Naive thymus-derived CD8-positive, alpha-beta T cell (primary cell): ENCODE measurements at regions not wholly inside any gene's neighbourhood (a gene's known extent, or its start where the extent isn't known, plus 50 kb on each side); places are given as distances from the start of the nearest gene placed in this dataset.

Experiments used
- ATAC-seq, 2 donors: fragments of 150-1000 bp; cut with Tn5 transposase in 1 of 2; sonication (Bioruptor Pico), chemical (Tn5 transposase) in 1 of 2; 1 replicate in 1 of 2; 2 replicates in 1 of 2; pipeline ENCODE4 v1.10.0; 2021; ENCODE audit warnings: mild to moderate bottlenecking in 2 of 2, moderate library complexity in 2 of 2
- POLR2A ChIA-PET: fragments of 350-600 bp; sonication (Branson Sonifier 250); formaldehyde crosslinking; loops from one replicate; lab custom pipeline; 2021; ENCODE audit warnings: antibody characterized with exemption; lab: Charles Lee
- DNase-seq, 10 donors: peaks; one replicate each; pipeline versions ENCODE4 v3.0.0 to v3.0.0-alpha.2; 2020 to 2022
- H3K27ac Mint-ChIP-seq, 10 donors: one replicate each; pipeline ENCODE4 v1.8.0; 2020 to 2022; ENCODE audit warnings: mild to moderate bottlenecking in 10 of 10, mixed read lengths in 10 of 10, moderate library complexity in 4 of 10, inconsistent platforms in 1 of 10
- H3K27me3 Mint-ChIP-seq, 5 donors: one replicate each; pipeline ENCODE4 v1.8.0; 2021 to 2022; ENCODE audit warnings: mixed read lengths in 5 of 5
- H3K36me3 Mint-ChIP-seq, 3 donors: one replicate each; pipeline ENCODE4 v1.8.0; 2020 to 2022; ENCODE audit warnings: mixed read lengths in 3 of 3, mild to moderate bottlenecking in 2 of 3, inconsistent platforms in 1 of 3
- H3K4me1 Mint-ChIP-seq, 4 donors: one replicate each; pipeline ENCODE4 v1.8.0; 2021 to 2022; ENCODE audit warnings: mixed read lengths in 4 of 4
- H3K4me3 Mint-ChIP-seq, 10 donors: one replicate each; pipeline ENCODE4 v1.8.0; 2020 to 2022; ENCODE audit warnings: mild to moderate bottlenecking in 10 of 10, mixed read lengths in 10 of 10, moderate library complexity in 6 of 10, inconsistent platforms in 1 of 10
- H3K9me3 Mint-ChIP-seq, 9 donors: one replicate each; pipeline ENCODE4 v1.8.0; 2020 to 2022; ENCODE audit warnings: mixed read lengths in 9 of 9, mild to moderate bottlenecking in 3 of 9, inconsistent platforms in 1 of 9, moderate library complexity in 1 of 9

- Mint-ChIP-seq H3K36me3 (peaks cover 0 to 5% (median 2%) of the 10 kb centered on the region in 3 donors), H3K4me3 (no peak overlapping the region), H3K9me3 (no peaks in the 10 kb centered on the region), H3K4me1 (peaks cover 10 to 27% (median 12%) of the 10 kb centered on the region in 4 donors), H3K27me3 (no peaks in the 10 kb centered on the region), H3K27ac (peak overlapping the region in 1 of 10 donors; percentile 53)
- DNase-seq, result no peak
- ATAC-seq, result no peak
- POLR2A ChIA-PET, result no interaction called here
Measured at GRCh38 chr14:100445436-100446088, 122.4 kb downstream of the SLC25A47 start.

- H3K27ac Mint-ChIP-seq, result peak overlapping the region in 1 of 10 donors; percentile 9
- POLR2A ChIA-PET, result interaction anchor here (0.6 kb wide), 1 partner anchor 28 kb away, joined by 4 read pairs; no protein-coding TSS in a partner anchor
- DNase-seq, result no peak
- no peaks in the 10 kb centered on the region for H3K27me3 Mint-ChIP-seq
- no peak overlapping the region for H3K4me3 Mint-ChIP-seq
- H3K9me3 Mint-ChIP-seq, result no peaks in the 10 kb centered on the region
- H3K36me3 Mint-ChIP-seq, result peaks cover 0 to 5% (median 2%) of the 10 kb centered on the region in 3 donors
- ATAC-seq, result no peak
- peaks cover 6 to 18% (median 10%) of the 10 kb centered on the region in 4 donors for H3K4me1 Mint-ChIP-seq
Measured at GRCh38 chr14:100446572-100446971, 123.4 kb downstream of the SLC25A47 start.

- peaks cover 6 to 12% (median 11%) of the 10 kb centered on the region in 4 donors for H3K4me1 Mint-ChIP-seq
- peaks cover 0 to 5% (median 2%) of the 10 kb centered on the region in 3 donors for H3K36me3 Mint-ChIP-seq
- POLR2A ChIA-PET, result no interaction called here
- DNase-seq (no peak), ATAC-seq (no peak)
- no peaks in the 10 kb centered on the region for H3K27me3 Mint-ChIP-seq
- H3K9me3 Mint-ChIP-seq, result no peaks in the 10 kb centered on the region
- H3K27ac Mint-ChIP-seq, result no peak overlapping the region
- no peak overlapping the region for H3K4me3 Mint-ChIP-seq
Measured at GRCh38 chr14:100448376-100448775, 125.2 kb downstream of the SLC25A47 start.

GRCh38 chr14:100449225-100449987 lies 126.3 kb downstream of the SLC25A47 start:
- peaks cover 6 to 12% (median 10%) of the 10 kb centered on the region in 4 donors for H3K4me1 Mint-ChIP-seq
- H3K9me3 Mint-ChIP-seq, result no peaks in the 10 kb centered on the region
- H3K27me3 Mint-ChIP-seq, result peaks cover 0 to 1% (median 0%) of the 10 kb centered on the region in 5 donors
- DNase-seq (no peak), ATAC-seq (no peak)
- POLR2A ChIA-PET, result no interaction called here
- H3K36me3 Mint-ChIP-seq, result peaks cover 0 to 8% (median 2%) of the 10 kb centered on the region in 3 donors
- H3K27ac Mint-ChIP-seq, result no peak overlapping the region
- no peak overlapping the region for H3K4me3 Mint-ChIP-seq

- Mint-ChIP-seq H3K4me3 (no peak overlapping the region), H3K27ac (peak overlapping the region in 2 of 10 donors; percentile 20 to 48), H3K4me1 (peaks cover 6 to 12% (median 10%) of the 10 kb centered on the region in 4 donors), H3K9me3 (no peaks in the 10 kb centered on the region), H3K36me3 (peaks cover 0 to 8% (median 3%) of the 10 kb centered on the region in 3 donors), H3K27me3 (peaks cover 0 to 1% (median 0%) of the 10 kb centered on the region in 5 donors)
- no peak for DNase-seq
- no peak for ATAC-seq
- POLR2A ChIA-PET, result no interaction called here
Measured at GRCh38 chr14:100450049-100450448, 126.9 kb downstream of the SLC25A47 start.

GRCh38 chr14:100450736-100451135 lies 127.6 kb downstream of the SLC25A47 start:
- no peak overlapping the region for H3K4me3 Mint-ChIP-seq
- DNase-seq, result no peak
- POLR2A ChIA-PET, result no interaction called here
- H3K4me1 Mint-ChIP-seq, result peaks cover 6 to 12% (median 10%) of the 10 kb centered on the region in 4 donors
- H3K27ac Mint-ChIP-seq, result no peak overlapping the region
- H3K9me3 Mint-ChIP-seq, result no peaks in the 10 kb centered on the region
- H3K36me3 Mint-ChIP-seq, result peaks cover 0 to 9% (median 5%) of the 10 kb centered on the region in 3 donors
- peaks cover 0 to 1% (median 0%) of the 10 kb centered on the region in 5 donors for H3K27me3 Mint-ChIP-seq
- ATAC-seq, result no peak

- DNase-seq, result no peak
- Mint-ChIP-seq H3K27me3 (peaks cover 0 to 1% (median 0%) of the 10 kb centered on the region in 5 donors), H3K4me1 (peaks cover 6 to 12% (median 10%) of the 10 kb centered on the region in 4 donors), H3K4me3 (no peak overlapping the region), H3K9me3 (no peaks in the 10 kb centered on the region), H3K36me3 (peaks cover 0 to 9% (median 5%) of the 10 kb centered on the region in 3 donors), H3K27ac (no peak overlapping the region)
- no peak for ATAC-seq
- POLR2A ChIA-PET, result no interaction called here
Measured at GRCh38 chr14:100451264-100451663, 128.1 kb downstream of the SLC25A47 start.

GRCh38 chr14:100453930-100454329 lies 130.8 kb downstream of the SLC25A47 start:
- no peaks in the 10 kb centered on the region for H3K9me3 Mint-ChIP-seq
- POLR2A ChIA-PET, result no interaction called here
- H3K27me3 Mint-ChIP-seq, result peaks cover 0 to 1% (median 0%) of the 10 kb centered on the region in 5 donors
- no peak for ATAC-seq
- peaks cover 0 to 9% (median 3%) of the 10 kb centered on the region in 3 donors for H3K36me3 Mint-ChIP-seq
- H3K4me1 Mint-ChIP-seq, result peaks cover 0 to 10% (median 0%) of the 10 kb centered on the region in 4 donors
- no peak overlapping the region for H3K27ac Mint-ChIP-seq
- no peak overlapping the region for H3K4me3 Mint-ChIP-seq
- DNase-seq, result no peak

- POLR2A ChIA-PET, result no interaction called here
- Mint-ChIP-seq H3K9me3 (no peaks in the 10 kb centered on the region), H3K4me3 (no peak overlapping the region), H3K27me3 (peaks cover 0 to 1% (median 0%) of the 10 kb centered on the region in 5 donors), H3K36me3 (peaks cover 0 to 9% (median 3%) of the 10 kb centered on the region in 3 donors), H3K27ac (no peak overlapping the region), H3K4me1 (peaks cover 0 to 10% (median 0%) of the 10 kb centered on the region in 4 donors)
- no peak for DNase-seq
- ATAC-seq, result no peak
Measured at GRCh38 chr14:100454437-100454836, 131.3 kb downstream of the SLC25A47 start.

- POLR2A ChIA-PET, result no interaction called here
- Mint-ChIP-seq H3K27me3 (no peaks in the 10 kb centered on the region), H3K36me3 (peaks cover 0 to 4% (median 3%) of the 10 kb centered on the region in 3 donors), H3K9me3 (no peaks in the 10 kb centered on the region), H3K4me1 (peaks cover 0 to 24% (median 2%) of the 10 kb centered on the region in 4 donors), H3K27ac (peak overlapping the region in 2 of 10 donors; percentile 36 to 50), H3K4me3 (no peak overlapping the region)
- no peak for DNase-seq
- no peak for ATAC-seq
Measured at GRCh38 chr14:100463937-100464336, 123.3 kb downstream of the BEGAIN start.

GRCh38 chr14:100466111-100466856 lies 120.9 kb downstream of the BEGAIN start:
- POLR2A ChIA-PET, result no interaction called here
- Mint-ChIP-seq H3K27me3 (no peaks in the 10 kb centered on the region), H3K4me1 (peaks cover 6 to 27% (median 7%) of the 10 kb centered on the region in 4 donors), H3K4me3 (no peak overlapping the region), H3K27ac (no peak overlapping the region), H3K36me3 (peaks cover 0 to 9% (median 5%) of the 10 kb centered on the region in 3 donors), H3K9me3 (no peaks in the 10 kb centered on the region)
- DNase-seq (no peak), ATAC-seq (no peak)

GRCh38 chr14:100467046-100467750 lies 120.0 kb downstream of the BEGAIN start:
- no peaks in the 10 kb centered on the region for H3K9me3 Mint-ChIP-seq
- POLR2A ChIA-PET, result no interaction called here
- peaks cover 0 to 9% (median 8%) of the 10 kb centered on the region in 3 donors for H3K36me3 Mint-ChIP-seq
- peaks cover 6 to 27% (median 7%) of the 10 kb centered on the region in 4 donors for H3K4me1 Mint-ChIP-seq
- no peak for ATAC-seq
- no peak for DNase-seq
- H3K4me3 Mint-ChIP-seq, result no peak overlapping the region
- H3K27ac Mint-ChIP-seq, result no peak overlapping the region
- H3K27me3 Mint-ChIP-seq, result no peaks in the 10 kb centered on the region
